GM18499 (cell line): ENCODE measurements at regions not wholly inside any gene's neighbourhood (a gene's known extent, or its start where the extent isn't known, plus 50 kb on each side); places are given as distances from the start of the nearest gene placed in this dataset.

Source experiments
- ATAC-seq: cut with Tn5 transposase; IDR thresholded peaks from one replicate; pipeline ENCODE4 v1.9.1; 2021; ENCODE audit warnings: moderate number of reproducible peaks; ENCODE audit not compliant: insufficient read depth, unreplicated experiment

GRCh38 chr4:41883988-41884734 is 51.1 kb upstream of the TMEM33 start:
- no peak for ATAC-seq

DNA sequence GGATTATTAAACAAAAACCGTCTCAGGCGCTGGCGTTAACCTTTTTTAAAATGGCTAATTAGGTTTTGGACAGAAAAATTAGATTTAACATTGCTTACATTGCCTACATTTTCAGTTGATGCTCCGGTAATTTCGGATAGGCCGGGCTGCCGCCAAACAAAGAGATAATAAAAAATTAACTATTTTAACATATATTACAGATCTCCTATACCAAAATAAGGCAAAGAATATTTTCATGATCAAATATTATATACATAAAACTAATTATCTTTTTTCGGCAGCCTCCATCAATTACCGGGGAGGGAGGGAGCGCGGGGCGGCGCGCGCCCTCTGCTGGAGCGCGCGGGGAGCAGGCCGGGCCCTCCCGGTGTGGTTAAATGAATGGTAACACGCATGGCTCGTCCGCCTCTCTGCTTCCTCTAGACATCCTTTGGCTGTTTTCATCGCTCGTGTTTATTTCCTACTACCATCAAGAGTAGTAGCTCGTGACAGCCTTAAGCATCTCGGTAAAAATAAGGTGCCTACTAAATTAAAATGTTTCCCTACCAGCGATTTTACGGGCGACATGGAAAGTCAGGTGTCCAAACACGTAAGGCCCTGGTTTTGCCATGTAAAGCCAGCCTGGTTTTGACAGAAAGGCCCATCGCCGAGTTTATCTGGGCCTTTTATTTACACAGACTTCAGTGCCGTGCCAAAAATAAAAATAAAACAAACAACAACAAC is 52.4 kb upstream of the TMEM33 start:
- ATAC-seq: no peak

DNA sequence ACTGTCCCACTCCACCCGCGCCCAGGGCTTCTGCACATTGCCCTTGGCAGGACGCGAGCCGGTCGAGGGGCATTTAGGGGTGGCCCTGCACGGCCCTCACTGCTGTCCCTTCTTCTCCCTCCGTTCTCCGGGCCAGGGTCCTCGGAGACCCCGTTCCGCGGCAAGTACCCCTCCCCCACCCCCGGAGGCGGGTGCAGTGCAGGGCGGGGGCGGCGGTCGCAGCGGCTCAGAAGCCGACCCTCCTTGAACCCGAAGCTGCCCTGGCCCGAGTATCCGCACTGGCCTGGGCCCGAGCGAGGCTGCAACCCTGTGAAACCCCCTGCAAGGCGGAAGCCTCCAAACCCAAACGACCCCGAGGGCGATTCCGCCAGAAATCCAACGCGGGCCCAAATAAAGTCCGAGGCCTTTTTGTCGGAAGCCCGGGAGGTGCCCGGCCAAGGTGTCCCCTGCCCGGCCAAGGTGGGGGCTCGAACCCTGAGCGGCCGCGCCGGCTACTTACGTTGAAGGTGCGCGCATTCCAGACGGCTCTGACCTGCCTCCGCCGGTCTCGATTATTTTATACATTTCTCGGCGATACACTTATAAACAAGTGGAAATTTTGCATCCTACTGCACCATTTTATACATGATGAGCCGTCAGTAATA is 53.1 kb upstream of the TMEM33 start:
- ATAC-seq: no peak

- no peak for ATAC-seq
Measured at GRCh38 chr4:41880840-41881831, 54.1 kb upstream of the TMEM33 start.

GRCh38 chr4:41880022-41880837 is 55.0 kb upstream of the TMEM33 start:
- no peak for ATAC-seq

GRCh38 chr4:41879552-41879951 is 55.7 kb upstream of the TMEM33 start:
- no peak for ATAC-seq

DNA sequence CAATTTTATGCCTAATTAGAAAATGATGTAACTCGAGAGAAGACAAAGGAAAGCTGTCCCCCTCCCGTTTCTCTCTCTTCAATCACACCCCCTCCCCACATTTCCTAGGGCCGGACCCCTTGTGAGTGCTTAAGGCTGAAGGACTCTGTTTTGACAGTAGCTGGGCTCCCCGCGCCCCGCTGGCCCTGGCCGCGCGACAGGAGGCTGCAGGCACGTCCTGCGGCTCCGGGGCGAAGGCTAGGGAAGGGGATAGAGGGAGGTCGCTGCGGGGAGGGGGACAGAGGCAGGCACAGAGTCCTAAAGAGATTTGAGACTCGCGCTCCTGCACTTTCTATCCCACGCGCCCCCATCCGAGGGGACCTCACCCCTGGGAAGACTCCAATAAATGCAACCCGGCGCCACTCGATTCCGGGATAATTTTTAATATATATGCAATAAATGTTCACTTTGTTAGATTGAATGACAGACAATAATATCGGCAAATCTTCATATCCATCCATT is 56.2 kb upstream of the TMEM33 start:
- ATAC-seq: no peak

- no peak for ATAC-seq
Measured at GRCh38 chr4:41878170-41878969, 56.9 kb upstream of the TMEM33 start.

DNA sequence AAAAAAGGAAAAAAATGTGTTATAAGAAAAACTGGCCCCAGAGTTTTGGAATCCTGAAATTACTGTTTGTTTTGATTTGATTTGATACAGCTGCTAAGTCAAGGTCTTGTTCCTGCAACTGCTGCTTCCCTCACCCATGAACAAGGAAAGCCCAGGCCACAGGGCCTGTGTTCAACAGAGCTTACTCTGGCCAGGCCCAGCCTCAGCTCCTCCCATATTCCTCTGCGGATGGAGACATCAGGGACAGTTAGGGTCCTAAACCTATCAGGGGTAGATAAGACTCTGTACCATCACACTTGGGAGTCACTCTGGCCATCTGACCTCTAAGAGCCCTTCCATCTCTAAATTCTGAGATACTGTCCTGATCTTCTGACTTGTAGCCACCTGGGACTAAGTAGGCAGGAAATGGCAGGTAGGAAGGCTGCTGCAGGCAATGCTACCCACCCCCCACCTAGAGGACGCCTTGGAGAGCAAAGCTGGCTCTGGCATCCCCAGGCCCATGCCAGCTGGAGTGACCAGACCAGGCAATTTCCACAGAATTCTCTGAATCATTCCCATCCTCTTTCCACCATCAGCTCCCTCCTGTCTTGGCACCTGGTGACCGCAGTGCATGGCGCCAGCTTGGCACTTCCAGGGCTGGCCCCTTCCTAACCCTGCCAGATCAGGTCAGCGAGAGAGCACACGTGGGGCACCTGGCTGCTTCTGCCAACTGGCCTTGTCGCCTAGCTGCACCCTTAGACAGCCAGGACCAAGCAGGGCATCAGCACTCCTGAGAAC is 58.0 kb upstream of the TMEM33 start:
- no peak for ATAC-seq

GRCh38 chr4:41874873-41875272 is 60.4 kb upstream of the TMEM33 start:
- no peak for ATAC-seq

- ATAC-seq: no peak
Measured at GRCh38 chr4:41874398-41874797, 60.8 kb upstream of the TMEM33 start.

DNA sequence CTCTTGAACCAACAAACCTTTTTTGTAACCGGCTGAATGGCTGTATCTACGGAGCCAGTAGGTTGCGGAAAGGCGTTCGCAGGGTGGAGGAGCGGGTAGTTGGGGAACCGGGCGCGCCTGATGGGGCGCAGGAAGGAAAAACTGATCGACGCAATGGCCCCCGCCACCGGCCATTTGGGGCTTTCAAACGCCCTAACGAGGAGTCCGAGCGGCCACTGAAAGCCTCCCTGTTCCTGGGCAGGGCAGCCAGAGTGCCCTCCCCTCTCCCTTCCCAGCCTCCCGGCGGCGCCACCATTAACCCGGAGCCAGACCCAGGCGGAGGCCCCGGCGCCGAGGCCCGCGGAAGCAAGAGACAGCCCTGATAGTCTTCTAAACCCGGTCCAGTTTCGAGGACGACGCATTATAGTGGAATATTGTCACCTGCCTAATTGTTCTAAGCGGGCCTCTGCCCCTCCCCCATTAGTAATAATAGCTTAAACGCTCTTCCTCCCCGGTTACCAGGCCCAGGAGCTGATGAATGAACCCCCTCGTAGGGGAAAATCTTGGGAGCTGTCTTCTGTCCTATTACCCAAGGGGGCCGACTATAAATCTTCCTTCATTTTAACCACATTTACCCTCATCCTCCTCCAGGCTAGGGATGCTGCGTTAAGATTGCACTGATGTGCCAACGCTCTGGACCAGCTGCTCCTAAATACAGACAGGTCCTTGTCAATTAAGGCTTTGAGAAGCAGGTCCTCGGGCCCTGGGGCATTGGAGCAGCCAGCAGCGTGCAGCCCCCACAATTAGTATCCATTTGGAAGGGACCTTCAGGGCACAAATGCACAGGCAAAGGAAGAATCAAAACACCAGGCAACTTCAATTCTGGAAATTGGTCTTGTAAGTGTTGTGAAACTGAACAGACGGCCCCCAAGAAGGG is 61.6 kb upstream of the TMEM33 start:
- no peak for ATAC-seq

DNA sequence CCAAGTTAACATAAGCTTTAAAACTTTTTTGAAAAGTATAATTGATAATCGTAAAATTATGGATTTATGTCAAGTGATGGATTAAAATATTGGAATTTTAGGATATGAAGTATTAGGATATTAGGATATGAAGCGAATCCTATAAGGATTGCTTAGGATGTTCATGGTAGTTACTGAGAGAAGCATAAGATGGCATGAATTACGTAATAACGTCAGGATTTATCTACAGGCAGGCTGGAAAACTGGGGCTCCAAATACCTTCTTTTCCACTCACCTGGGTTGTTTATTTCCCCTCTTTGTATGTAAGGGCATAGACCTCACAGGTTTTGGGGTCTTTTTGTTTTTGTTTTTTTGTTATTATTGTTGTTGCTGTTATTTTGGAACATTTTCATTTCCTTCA is 65.2 kb upstream of the TMEM33 start:
- no peak for ATAC-seq

- no peak for ATAC-seq
Measured at GRCh38 chr4:41866799-41867677, 68.2 kb upstream of the TMEM33 start.

- no peak for ATAC-seq
Measured at GRCh38 chr4:41865981-41866798, 69.0 kb upstream of the TMEM33 start.
